HG03565 (cell line): ENCODE measurements at regions not wholly inside any gene's neighbourhood (a gene's known extent, or its start where the extent isn't known, plus 50 kb on each side); places are given as distances from the start of the nearest gene placed in this dataset.

ENCODE experiments used
- ATAC-seq: cut with Tn5 transposase; IDR thresholded peaks from one replicate; pipeline ENCODE4 v1.9.1; 2021; ENCODE audit warnings: mild to moderate bottlenecking, moderate library complexity; ENCODE audit not compliant: unreplicated experiment

GRCh38 chr2:44877417-44877816 lies 64.1 kb upstream of the SIX3 start:
- no peak for ATAC-seq

GRCh38 chr2:44879269-44880124 lies 62.0 kb upstream of the SIX3 start:
- ATAC-seq = no peak

GRCh38 chr2:44880125-44880483 lies 61.4 kb upstream of the SIX3 start:
- ATAC-seq = no peak

GRCh38 chr2:44881856-44882255 lies 59.6 kb upstream of the SIX3 start:
- no peak for ATAC-seq

GRCh38 chr2:44883356-44883755 lies 58.1 kb upstream of the SIX3 start:
- no peak for ATAC-seq

GRCh38 chr2:44884231-44884630 lies 57.3 kb upstream of the SIX3 start:
- ATAC-seq = no peak

- no peak for ATAC-seq
These were observed 56.8 kb upstream of the SIX3 start for GRCh38 chr2:44884677-44885076.

GRCh38 chr2:44886414-44886813 lies 55.1 kb upstream of the SIX3 start:
- ATAC-seq = no peak

GRCh38 chr2:44889096-44889495 lies 52.4 kb upstream of the SIX3 start:
- no peak for ATAC-seq
